ENCODE measurements at regions not wholly inside any gene's neighbourhood (a gene's known extent, or its start where the extent isn't known, plus 50 kb on each side); places are given as distances from the start of the nearest gene placed in this dataset.

DNA sequence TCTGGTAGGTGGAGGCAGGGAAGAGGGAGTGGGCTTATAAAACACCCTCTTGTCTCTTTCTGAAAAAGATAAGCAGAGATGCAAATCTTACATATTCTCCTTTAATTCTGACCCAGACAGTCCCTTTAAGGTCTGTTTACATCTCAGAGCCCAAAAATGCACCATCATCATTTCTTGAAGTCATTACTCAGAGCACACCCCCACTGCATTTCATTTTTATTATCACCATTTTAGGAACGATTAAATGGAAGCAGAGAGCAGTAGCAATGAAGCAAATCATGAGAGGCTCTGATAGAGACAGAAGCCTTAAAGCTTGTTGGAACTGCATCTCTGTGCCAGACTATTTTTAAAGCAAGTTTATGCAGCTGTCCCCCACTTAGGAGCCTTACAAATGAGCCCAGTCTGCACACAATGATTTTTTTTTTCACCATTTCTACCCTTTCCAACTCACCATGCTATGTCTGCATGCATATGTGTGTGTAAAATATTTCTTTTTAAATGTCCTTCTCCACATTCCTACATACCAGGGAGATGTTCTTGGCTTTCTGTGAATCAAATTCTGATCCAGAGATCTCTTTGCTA, 311.0 kb downstream of the GRIN2B start:
- no peak for DNase-seq

DNA sequence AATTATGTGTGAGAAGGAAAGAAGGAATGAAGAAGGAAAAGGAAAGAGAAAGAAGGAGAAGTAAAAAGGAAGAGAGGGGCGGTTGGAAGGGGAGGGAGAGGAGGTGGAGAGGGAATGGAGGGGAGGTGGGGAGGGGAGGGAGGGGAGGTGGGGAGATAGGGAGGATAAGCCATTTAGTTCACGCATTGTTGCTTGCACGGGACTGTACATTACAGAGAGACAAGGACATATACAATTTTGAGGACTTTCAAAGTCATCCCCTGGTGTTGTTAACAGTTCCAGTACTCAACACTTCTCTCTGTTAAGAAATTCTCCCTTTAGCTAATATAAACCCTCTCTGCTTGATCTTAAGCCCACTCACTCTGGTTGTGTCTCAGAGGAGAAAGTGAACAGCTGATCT, 312.5 kb downstream of the GRIN2B start:
- no peak for DNase-seq

DNA sequence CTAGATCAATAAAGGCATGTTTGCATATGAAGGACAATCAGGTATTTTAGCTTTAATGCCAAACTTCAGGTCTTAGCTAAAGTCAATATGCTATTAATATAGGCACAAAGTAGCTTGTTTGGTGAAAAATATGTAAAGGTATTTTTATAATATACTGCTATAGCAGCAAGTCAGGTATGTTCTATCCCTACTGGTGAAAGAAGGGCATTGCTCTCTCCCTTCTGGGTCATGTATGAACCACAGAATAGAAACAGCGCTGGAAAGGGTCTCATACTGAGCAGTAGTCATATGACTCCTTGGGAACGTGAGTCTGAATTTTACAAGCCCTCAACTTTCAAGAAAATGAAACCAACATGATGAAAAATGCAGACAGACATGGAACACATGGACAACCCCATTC, 314.6 kb downstream of the GRIN2B start:
- no peak for DNase-seq

DNA sequence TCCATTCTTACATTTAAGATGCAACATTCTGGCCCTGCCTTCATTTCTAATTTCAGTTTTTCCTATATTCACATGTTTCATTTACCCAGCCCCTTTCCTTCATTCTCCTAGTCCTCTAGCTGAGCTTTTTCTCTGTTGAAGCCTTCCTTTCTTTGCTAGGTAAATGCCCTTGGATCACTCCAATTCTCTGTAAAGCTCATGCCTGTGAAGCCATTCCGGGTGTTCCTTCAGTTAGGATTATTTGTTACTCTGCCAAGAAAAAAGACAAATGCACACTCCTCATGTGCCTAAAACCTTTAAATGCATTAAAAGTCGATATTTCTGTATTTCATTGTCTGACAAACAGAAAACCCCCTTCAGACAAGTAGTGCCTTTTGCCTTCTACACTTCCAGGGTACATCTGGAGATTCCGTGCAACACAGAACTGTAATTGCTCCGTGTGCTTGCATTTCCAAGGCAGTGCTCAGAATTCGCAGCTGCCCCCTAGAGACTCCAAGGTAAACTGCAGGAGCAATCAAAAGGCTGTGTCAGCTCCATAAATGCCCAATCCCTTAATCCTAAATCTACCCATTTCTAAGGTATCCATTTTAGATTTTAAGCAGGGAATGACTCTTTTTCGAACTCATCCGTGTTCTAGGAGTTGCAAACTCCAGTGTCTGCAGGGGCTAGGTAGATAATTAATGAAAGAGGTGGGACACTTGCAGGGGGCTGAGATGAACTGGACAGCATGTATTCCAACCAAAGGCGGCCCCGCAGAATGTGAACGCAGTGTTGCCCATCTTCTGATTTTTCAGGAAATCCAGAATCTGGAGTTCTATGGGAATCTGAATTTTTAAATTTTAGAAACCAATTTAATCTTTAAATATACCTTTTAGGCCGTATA, 320.2 kb downstream of the GRIN2B start:
- peak; percentile 62 for DNase-seq

DNA sequence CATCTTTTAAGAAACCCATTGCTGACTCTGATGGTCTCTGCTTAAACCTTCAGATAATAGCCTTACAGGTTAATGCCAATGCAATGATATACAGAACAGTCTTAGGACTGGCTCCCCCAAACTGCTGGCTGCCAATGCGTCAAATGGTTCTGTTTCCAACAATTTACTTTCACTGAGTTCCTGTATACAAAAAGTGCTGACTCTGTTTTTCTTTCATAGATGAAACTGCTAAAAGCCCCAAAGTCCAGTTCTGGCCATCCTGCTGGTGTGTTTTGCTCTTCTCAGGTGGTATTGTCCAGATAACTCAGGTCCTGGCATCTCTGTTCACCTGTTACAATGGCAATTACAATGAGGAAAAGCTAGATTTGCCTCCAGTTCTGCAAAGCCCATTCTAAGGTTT, 326.9 kb downstream of the GRIN2B start:
- DNase-seq: no peak

DNA sequence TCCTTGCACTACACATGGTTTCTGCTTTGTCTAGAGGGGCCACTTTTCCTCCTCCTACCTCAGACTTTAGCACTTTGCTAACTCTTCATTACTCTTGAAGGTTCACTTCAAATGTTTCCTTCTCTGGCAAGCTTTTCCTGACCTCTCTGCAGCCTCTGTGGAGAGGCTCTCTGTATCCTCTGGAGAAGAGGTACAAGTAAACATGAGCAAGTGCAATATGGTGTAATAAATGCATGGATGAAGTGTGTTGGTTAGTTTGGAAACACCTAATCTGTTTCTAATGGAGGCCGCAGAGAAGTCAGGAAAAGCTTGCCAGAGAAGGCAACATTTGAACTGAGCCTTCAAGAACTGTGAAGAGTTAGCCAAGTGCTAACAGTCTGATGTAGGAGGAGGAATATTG, 329.3 kb downstream of the GRIN2B start:
- no peak for DNase-seq

DNA sequence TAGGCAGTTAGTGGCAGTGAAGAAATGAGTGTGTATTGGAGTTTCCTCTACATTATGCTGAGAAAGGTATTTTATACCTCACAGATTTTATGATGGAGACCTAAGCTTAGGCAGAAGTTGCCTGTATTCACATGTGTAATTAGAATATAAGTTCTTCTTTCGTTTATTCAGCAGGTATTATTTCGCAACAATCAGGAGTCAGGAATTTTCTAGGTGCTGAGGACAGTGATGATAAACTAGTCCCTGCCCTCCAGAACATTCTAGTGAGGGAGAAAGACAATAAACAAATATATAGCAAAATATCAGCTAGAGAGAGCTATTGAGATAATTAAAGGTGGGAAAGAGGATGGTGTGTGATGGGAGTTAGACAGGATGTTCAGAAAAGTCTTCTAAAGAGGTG, 345.7 kb downstream of the GRIN2B start:
- DNase-seq: no peak

DNA sequence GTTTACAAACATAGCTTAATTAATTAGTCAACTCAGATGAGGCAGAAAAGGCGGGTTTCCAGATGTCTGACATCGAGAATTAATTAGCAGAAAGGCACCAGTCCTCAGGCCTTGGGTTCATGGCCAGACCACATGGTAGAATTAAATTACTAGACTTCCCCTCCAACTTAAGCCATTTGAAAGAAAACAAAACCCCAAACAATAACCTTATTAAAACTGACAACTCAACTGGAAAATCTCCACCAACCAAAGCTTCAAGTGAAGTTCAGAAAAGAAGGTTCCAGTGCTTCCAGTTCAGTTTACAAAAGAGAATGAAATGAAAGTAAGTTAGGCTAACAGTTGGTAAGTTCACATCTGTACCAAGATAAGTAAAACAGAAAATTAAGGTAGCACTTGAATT, 349.5 kb downstream of the GRIN2B start:
- DNase-seq: no peak

DNA sequence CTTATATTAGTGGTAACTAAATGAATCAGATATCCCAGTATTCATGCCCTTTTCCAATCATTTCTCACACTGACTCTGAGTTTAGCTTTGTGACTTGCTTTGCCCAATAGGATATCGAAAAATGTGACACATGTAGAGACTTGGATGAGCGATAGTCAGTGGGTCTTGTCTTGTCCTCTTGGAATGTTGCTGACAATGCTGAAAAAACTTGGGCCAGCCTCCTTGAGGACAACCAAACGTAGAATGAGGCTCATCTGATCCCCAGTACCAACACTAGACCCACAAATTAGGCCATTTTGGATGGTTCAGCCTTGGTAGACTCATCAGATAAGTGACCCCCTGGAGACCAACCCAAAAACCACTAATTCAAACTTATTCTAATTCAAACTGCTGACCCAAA, 351.0 kb downstream of the GRIN2B start:
- DNase-seq: no peak

DNA sequence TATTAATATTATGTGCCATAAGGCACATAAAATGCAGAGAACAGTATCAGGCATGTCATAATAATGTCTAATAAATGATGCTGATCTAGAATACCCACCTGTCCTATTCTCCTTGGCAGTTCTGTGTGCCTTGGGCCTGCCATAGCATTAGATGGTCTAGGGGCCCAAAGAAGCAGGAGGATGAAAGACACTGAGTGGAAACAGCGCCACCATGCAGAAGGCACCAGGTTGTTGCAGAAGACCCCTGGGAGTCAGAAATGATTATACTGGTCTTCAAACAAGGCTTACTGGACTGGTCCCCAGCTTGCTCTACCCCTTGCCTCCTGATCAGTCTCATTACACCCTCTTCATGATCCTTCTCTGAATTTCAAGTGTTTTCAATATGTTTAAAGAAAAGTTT, 353.3 kb downstream of the GRIN2B start:
- no peak for DNase-seq

DNA sequence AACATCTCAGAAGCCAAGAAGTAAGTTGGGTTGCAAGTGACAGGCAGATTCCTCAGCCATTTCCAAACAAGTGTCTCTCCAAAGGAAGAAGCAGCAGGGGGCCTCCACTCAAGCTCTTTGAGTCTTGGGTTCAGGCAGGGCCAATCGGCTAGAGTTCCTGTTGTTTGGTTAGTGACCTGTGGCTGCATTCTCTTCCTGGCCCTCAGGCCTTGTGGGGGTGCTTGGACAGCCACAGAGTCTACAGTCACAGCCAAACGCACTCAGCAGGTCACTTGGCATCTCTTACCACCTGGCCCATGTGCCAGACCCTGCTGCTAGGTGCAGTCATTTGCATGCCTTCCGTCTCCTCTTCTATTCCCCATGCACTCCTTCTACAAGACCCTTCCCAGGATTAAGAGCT, 353.9 kb downstream of the GRIN2B start:
- DNase-seq: no peak

DNA sequence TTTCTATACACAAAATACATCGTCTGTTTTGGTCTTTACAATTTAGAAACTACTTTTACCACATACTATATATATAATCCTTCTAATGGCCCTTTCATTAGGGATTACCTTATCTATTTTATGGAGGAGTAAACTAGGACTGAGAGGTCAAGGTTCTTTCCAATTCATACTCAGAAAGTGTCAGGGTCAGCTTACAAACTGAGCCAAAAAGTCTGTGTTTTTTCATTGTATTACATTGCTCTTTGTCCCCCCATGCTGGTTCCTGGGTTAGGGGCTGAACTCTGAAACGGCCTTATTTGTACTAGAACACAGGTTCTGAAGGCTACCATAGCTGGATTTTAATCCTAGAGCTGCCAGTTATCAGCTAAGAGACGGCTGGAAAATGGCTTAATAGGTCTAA, 368.1 kb downstream of the GRIN2B start:
- no peak for DNase-seq

DNA sequence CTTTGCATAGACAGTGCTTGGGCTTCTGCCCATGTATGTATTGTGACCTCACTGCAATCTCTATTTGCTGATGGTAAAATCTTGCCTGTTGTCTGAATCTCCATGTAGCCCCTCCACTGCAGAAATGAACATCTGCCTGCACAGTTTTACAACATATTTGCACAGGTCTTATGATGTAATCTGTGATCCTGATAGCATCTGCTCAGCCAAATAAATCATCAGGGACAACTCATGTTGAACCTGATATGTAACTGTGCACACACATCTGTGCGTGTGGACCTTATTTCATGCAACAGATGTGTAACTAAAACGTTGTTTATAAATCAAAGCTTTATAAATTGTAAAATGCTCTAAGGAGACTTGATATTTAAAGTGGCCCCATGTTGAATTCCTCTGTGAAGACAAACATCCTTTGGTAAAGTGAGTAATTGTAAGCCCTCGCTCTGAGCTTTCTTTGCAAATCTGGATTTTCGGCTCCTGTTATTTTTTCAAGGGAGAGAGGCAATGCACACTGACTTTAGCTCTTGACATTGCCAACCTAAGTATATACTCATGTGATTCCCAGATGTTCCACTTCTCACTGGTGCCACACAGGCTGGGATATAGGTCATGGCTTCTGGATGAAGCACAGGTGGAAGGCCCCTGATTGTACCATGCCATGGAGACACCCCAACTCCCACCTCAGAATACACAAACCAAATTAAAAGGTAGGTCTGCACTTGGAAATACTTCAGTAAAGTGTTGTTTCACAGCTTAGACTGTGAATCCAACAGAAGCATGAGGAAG, 371.3 kb downstream of the GRIN2B start:
- DNase-seq: no peak

DNA sequence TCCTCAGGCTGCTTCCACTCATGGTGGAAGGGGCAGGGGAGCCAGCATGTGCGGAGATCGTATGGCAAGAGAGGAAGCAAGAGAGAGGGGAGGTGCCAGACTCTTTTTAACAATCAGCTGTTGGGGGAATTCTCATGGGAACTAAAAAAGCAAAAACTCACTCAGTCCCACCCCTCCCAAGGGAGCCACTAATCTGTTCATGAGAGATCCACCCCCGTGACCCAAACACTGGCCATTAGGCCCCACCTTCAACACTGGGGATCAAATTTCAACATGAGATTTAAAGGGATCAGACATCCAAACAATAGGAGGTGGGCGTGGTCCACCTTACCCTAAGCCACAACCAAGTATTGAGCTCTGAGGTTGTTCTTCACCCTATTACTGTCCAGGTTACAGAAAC, 375.1 kb downstream of the GRIN2B start:
- DNase-seq: no peak

DNA sequence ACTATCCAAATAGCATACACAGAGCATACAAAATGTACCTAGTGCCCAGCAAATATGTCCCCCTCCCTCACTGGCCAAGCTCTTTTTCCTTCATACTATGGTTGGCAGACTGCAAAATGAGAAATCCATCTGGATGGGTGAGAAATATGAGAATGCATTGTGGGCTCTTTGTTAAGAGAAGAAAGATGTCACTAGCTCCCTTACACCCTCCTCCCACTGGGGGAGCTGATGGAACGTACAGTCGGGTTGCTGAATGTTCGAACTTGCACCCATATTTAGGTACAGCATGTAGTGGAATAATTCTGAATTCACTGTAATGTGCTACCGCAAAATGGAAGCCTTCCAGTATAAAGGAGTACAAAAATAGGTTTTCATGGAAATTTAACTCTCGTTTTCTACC, 377.4 kb downstream of the GRIN2B start:
- no peak for DNase-seq

DNA sequence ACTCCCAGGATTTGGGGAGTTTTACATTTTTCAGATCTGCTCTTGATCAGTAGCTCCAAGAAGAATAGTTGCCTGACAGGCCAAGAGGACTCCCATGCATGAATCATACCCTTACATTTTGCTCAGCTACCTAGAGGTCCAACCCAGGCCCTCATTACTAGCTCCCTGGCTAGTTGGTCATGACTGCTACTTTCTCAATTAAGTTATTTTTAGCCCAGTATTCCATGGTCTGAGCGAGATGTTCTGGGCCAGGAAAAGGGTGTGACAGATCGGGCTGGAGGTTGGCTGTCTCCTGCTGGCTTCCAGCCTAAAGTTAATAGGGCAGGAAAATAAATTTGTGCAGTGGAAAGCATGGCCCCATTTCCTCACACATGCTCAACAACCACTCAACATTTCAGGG, 379.2 kb downstream of the GRIN2B start:
- no peak for DNase-seq

DNA sequence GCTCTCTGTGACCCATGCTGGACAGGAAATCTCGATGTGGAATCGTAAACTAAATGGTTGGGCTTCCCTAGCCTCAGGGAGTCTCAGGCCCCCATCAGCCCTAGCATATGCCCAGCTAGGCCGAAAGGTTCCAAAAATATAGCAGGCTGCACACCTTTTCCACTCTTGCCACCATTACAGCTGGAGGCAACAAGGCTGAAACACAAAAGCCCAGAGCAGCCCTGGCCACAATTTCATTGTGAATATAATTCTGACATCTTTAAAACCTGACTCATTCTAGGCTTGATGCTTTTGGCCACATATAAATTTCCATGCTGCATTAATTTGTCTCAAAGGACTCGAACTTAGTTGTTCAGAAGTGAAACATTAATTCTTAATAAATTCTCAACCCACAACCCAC, 382.2 kb downstream of the GRIN2B start:
- no peak for DNase-seq

DNA sequence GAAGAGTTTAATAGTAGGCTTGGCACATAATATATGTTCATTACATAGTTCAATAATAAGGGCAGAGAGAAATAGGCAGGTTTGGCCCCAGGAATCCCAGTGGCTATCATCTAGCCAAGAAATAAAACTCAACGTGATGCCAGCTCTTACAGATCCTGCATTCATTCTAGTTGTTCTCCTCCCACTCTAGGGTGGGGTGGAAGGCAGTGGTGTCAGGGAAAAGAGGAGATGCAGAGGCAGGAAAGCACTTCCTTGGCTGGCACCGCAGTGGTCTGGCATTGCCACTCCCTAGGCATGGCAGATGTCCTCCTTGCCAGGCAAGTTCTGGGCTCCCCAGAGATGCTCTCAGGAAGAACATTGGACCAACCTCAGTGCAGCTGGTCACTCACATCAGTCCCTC, 383.6 kb downstream of the GRIN2B start:
- DNase-seq: no peak

DNA sequence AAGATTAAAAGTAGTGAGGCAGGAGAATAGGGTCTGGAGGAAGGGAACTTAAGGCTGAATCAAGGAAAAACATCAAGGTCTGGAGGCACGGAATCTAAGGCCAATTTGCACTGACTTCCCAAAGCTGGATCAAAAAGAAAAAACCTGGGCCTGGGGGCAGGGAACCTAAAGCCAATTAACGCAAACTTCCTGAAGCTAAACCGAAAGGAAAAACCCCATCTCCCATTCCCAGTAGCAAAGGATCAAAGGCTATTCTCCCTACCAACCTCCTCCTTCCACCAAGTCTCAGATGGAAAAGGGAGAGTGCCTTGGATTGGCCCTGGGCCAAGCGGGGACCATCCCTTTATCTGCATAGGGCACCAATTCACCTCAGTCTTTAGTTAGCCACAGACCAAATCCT, 384.2 kb downstream of the GRIN2B start:
- DNase-seq: no peak

DNA sequence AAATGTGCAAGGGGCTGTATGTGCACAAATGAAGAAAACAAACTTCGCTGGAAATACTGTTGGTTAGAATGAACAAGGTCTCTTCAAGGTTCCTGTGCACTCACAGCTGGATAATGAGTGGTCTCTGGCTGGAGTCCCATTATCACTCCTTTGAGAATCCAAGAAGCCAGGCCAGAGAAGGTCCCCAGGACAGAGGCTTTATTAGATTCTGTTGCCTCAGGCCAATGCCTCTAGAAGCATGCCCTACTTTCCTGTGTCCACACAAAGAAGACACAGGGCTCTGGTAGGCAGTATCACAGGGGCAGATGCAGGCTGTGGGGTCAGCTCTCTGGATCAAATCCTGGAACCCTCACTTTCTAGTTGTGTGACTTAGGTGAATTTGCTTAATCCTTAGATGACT, 384.7 kb downstream of the GRIN2B start:
- DNase-seq: no peak

DNA sequence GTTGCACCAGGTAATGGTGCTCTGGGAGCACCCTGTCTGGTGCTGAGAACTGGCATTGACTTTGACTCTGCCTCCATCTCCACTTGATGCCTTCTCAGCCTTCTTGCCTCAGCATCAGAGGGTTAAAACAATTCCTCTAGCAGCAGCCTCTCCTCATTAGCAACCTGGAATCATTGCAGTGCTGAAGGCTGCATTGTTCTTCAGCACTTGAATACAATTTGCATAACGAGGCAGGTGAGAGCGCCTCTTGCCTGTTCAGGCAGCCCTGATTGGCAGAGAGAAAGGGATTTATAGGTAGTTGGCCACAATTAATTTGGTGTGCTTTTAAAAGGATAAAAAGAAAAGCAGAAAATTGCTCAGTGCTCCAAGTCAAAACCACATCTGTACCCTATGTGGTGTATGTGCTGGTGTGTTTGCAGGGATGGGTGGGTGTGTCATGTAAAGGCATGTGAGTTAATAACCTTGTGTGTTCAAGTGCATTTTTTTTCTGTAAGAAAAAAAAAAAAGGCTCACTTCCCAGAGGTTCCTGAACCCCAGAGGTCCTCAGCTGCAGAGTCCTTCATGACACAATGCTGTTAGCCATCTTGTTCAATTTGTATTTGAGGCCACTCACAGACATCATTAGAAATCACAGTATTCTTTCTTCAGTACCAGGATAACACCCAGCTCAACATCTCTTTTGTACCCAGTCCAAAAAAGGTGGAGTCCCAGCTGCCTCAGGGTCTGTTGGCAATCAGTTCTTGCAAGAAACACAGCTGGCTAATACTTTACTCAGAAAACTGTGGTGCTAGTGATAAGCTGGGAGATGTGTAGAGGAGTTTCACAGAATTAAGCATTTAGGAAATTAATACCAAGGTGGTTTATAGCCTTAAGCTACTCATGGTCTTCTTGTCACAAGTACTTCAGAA, 385.6 kb downstream of the GRIN2B start:
- DNase-seq: no peak

DNA sequence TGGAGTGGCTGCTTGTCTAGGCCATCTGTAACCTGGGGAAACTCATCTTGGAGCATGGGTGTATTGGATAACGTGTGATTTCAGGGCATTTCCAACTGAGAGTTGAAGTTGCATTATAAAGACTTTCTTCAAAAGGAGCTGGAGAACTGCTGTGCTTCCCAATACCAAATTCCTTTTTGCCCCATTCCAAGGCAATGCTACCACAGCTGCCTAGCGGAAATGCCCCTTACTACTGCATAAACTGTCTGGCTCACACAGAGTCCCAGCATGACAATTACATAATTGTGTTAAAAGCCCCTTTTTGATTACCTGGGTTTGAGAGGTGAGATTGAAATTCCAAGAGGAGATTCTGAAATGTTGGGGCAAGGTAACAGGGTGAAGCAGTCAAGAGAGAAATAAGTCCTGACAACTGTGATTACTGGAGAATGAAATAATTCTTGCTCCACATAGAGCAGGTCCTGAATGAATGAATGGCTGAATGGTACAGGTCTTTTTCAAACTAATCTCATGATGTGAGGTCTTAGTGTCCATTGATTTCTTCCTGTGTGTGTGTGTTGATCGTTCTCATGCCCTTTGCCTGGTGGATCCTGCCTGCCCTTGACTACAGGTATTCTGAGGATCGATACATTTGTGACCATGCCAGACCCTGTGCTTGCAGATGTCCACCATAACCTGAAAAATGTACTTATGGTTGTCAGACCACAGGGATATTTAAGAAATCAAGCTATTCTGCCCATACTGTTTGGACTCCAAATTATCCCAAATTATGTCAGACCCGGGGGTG, 386.5 kb downstream of the GRIN2B start:
- DNase-seq: no peak

Measured in fibroblast of upper back skin (primary cell).